Pancreas (tissue), 10 donors: ENCODE measurements at regions not wholly inside any gene's neighbourhood (a gene's known extent, or its start where the extent isn't known, plus 50 kb on each side); places are given as distances from the start of the nearest gene placed in this dataset.

Experiments used
- ATAC-seq, 4 donors: fragments of 200-7000 bp; cut with Tn5 transposase; one replicate each; pipeline versions ENCODE4 v1.8.0 to v1.9.1; 2020; ENCODE audit warnings: mild to moderate bottlenecking in 4 of 4, moderate library complexity in 4 of 4
- DNase-seq, 6 donors: peaks; one replicate each; pipeline ENCODE4 v3.0.0-alpha.2; 2020
- FAIRE-seq: peaks from 2 replicates; lab custom pipeline; 2012; peaks lifted over from hg19 to GRCh38; lab: Jason Lieb, UNC
- H3K27ac ChIP-seq, 4 donors: fragments of 200-600 bp; sonication (generic); 1 replicate in 3 of 4; 2 replicates in 1 of 4; pipeline versions ENCODE4 v1.5.0 to v1.8.0; 2020
- H3K27me3 ChIP-seq, 4 donors: fragments of 200-600 bp; one replicate each; pipeline ENCODE4 v1.8.0; 2021
- H3K36me3 ChIP-seq, 3 donors: fragments of 200-600 bp; sonication (generic) in 1 of 3; one replicate each; pipeline versions ENCODE4 v1.5.0 to v1.8.0; 2020 to 2021
- H3K4me1 ChIP-seq, 3 donors: fragments of 200-600 bp; one replicate each; pipeline ENCODE4 v1.8.0; 2021
- H3K4me3 ChIP-seq, 4 donors: fragments of 200-600 bp; sonication (generic) in 2 of 4; one replicate each; pipeline versions ENCODE4 v1.5.0 to v1.8.0; 2020 to 2021
- H3K9me3 ChIP-seq, 4 donors: fragments of 200-600 bp; one replicate each; pipeline ENCODE4 v1.8.0; 2021
- WGBS, 2 donors: extraction: QIAGEN DNeasy Blood & Tissue Kit; methylation state at CpG; one replicate each; pipeline ENCODE4 v1.1.7; 2013; 5-methylcytosine and 5-hydroxymethylcytosine counted together
- intact Hi-C, 3 donors: fragments of 100-400 bp; cut with DNase I; formaldehyde crosslinking; loops; one replicate each; pipeline versions ENCODE4 v1.11.1 to v1.14.2; 2022
- TF ChIP-seq, protein P1 (sequence below), 4 donors: fragments of 200-600 bp; sonication (generic) in 3 of 4; IDR thresholded peaks; one replicate each; pipeline versions ENCODE4 v1.5.0 to v1.8.0; 2021; ENCODE audit warnings: antibody characterized with exemption in 4 of 4
- donor health status: healthy with polysubstance abuse.
- donor health status: DM: no; HTN: no; CAD: no; lungs with moderate emphysema.
- donor health status: DM: no; HTN: no; CAD: no.
- donor health status: control.
- donor health status: control.
- donor health status: Bipolar disorder and iron deficiency.
- donor health status: DM: yes; HTN: yes; CAD: no.
- donor health status: DM: no; HTN: no; CAD: no.
- donor health status: DM: no; HTN: no; CAD: no.
- donor health status: DM: yes; HTN: yes; CAD: no.

GRCh38 chr12:46946137-46946536 lies 120.3 kb upstream of the SLC38A4 start:
- Histone ChIP-seq H3K27ac (no peak overlapping the region), H3K27me3 (no peaks in the 10 kb centered on the region), H3K4me1 (no peaks in the 10 kb centered on the region), H3K4me3 (no peak overlapping the region), H3K36me3 (no peaks in the 10 kb centered on the region), H3K9me3 (no peaks in the 10 kb centered on the region)
- DNase-seq (no peak), FAIRE-seq (no peak), ATAC-seq (no peak)
- 81 to 89% methylated on average over 2 of the region's 2 CpGs for WGBS, 2 donors
- TF ChIP-seq, protein P1, sequence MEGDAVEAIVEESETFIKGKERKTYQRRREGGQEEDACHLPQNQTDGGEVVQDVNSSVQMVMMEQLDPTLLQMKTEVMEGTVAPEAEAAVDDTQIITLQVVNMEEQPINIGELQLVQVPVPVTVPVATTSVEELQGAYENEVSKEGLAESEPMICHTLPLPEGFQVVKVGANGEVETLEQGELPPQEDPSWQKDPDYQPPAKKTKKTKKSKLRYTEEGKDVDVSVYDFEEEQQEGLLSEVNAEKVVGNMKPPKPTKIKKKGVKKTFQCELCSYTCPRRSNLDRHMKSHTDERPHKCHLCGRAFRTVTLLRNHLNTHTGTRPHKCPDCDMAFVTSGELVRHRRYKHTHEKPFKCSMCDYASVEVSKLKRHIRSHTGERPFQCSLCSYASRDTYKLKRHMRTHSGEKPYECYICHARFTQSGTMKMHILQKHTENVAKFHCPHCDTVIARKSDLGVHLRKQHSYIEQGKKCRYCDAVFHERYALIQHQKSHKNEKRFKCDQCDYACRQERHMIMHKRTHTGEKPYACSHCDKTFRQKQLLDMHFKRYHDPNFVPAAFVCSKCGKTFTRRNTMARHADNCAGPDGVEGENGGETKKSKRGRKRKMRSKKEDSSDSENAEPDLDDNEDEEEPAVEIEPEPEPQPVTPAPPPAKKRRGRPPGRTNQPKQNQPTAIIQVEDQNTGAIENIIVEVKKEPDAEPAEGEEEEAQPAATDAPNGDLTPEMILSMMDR (IDR thresholded peaks at IDR 0.05): no peak
- intact Hi-C loops: no loop called here

- Histone ChIP-seq H3K4me1 (no peaks in the 10 kb centered on the region), H3K4me3 (no peak overlapping the region), H3K36me3 (no peaks in the 10 kb centered on the region), H3K27ac (no peak overlapping the region), H3K27me3 (no peaks in the 10 kb centered on the region), H3K9me3 (no peaks in the 10 kb centered on the region)
- ATAC-seq (no peak), DNase-seq (no peak), FAIRE-seq (no peak)
- 79 to 80% methylated on average over 1 of the region's 1 CpG for WGBS, 2 donors
- intact Hi-C loops: no loop called here
- TF ChIP-seq, protein P1 (IDR thresholded peaks at IDR 0.05): no peak
These were observed 123.2 kb upstream of the SLC38A4 start for GRCh38 chr12:46948936-46949545.

DNA sequence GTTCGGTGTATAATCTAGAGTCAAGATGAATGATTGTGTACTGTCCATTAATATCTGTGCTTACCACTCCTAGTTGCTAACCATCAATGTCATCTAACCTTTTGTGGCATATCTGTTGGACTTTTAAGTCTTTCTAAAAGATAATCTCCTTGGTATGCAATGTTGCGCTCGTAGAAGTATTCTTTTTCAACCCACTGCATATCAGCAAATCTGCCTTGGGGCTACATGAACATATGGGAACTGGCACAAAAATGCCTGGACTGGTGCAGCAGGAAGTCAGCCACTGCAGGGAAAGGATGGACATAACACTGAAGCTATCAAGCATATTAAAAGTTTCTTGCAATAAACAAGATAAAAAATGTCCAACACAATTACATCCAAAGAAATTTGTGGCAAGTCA lies 124.3 kb upstream of the SLC38A4 start:
- Histone ChIP-seq H3K27me3 (no peaks in the 10 kb centered on the region), H3K36me3 (no peaks in the 10 kb centered on the region), H3K4me3 (no peak overlapping the region), H3K9me3 (no peaks in the 10 kb centered on the region), H3K4me1 (no peaks in the 10 kb centered on the region), H3K27ac (no peak overlapping the region)
- no peak for FAIRE-seq
- intact Hi-C loops: no loop called here
- DNase-seq: no peak
- WGBS, 2 donors: 87 to 88% methylated on average over 3 of the region's 3 CpGs
- no peak for ATAC-seq
- TF ChIP-seq, protein P1 (IDR thresholded peaks at IDR 0.05): no peak

GRCh38 chr12:46952880-46953483 lies 126.4 kb upstream of the PCED1B start:
- no peak overlapping the region for H3K4me3 ChIP-seq
- no peaks in the 10 kb centered on the region for H3K9me3 ChIP-seq
- H3K27ac ChIP-seq: no peak overlapping the region
- WGBS, 2 donors: 45 to 75% methylated on average over 1 of the region's 1 CpG
- DNase-seq: no peak
- intact Hi-C loops: no loop called here
- no peaks in the 10 kb centered on the region for H3K36me3 ChIP-seq
- no peaks in the 10 kb centered on the region for H3K27me3 ChIP-seq
- H3K4me1 ChIP-seq: no peaks in the 10 kb centered on the region
- TF ChIP-seq, protein P1 (IDR thresholded peaks at IDR 0.05): no peak
- FAIRE-seq: no peak
- ATAC-seq: no peak

DNA sequence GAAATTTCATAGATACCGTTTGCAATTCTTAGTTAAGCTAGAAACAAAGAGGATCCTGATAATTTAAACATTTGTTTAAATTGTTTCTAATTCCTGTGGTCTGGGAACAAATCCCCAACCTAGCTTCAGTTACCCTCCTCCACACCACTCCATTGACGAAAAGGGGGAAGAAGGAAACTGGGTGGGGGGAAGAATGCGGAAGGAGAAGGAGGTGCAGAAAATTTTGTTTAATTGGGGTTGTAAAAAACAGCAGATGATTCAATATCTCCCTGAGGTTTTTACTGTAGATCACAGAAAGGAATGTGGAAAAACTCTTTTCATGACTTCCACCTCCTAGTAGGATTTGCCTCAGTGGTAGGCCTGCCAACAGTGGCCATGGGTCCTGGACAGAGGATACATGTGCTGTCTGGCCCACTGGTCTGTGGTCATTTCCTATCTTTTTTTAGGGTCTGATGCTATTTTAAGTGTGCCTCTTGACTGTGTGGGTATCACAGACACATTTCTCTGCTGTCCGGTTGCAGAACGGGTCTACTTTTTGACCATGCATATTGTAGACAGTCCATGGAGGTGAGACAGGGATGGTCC lies 122.9 kb upstream of the PCED1B start:
- intact Hi-C loops: no loop called here
- FAIRE-seq: no peak
- no peaks in the 10 kb centered on the region for H3K4me1 ChIP-seq

More for the DNA sequence above, 122.9 kb upstream of the PCED1B start:
- TF ChIP-seq, protein P1 (IDR thresholded peaks at IDR 0.05): no peak
- H3K36me3 ChIP-seq: no peaks in the 10 kb centered on the region
- WGBS, 2 donors: 69 to 74% methylated on average over 5 of the region's 5 CpGs
- H3K9me3 ChIP-seq: no peaks in the 10 kb centered on the region
- no peaks in the 10 kb centered on the region for H3K27me3 ChIP-seq
- no peak overlapping the region for H3K4me3 ChIP-seq
- no peak overlapping the region for H3K27ac ChIP-seq
- no peak for ATAC-seq
- no peak for DNase-seq
